Osteocyte (in vitro differentiated cells): ENCODE measurements at regions not wholly inside any gene's neighbourhood (a gene's known extent, or its start where the extent isn't known, plus 50 kb on each side); places are given as distances from the start of the nearest gene placed in this dataset.
A peak's percentile ranks its signal among the peaks of the same experiment; 100 is the strongest.

Source experiments
- DNase-seq: peaks from one replicate; pipeline ENCODE4 v3.0.0; 2021; ENCODE audit warnings: mixed read lengths; ENCODE audit not compliant: unreplicated experiment; ENCODE audit errors: extremely low spot score
- H3K27ac Mint-ChIP-seq: one replicate; pipeline ENCODE4 v1.8.0; 2021; ENCODE audit warnings: mild to moderate bottlenecking, mixed read lengths; ENCODE audit not compliant: unreplicated experiment
- H3K27me3 Mint-ChIP-seq: one replicate; pipeline ENCODE4 v1.8.0; 2021; ENCODE audit warnings: mixed read lengths; ENCODE audit not compliant: unreplicated experiment
- H3K36me3 Mint-ChIP-seq: one replicate; pipeline ENCODE4 v1.8.0; 2021; ENCODE audit warnings: mixed read lengths; ENCODE audit not compliant: unreplicated experiment
- H3K4me1 Mint-ChIP-seq: one replicate; pipeline ENCODE4 v1.8.0; 2021; ENCODE audit warnings: mixed read lengths; ENCODE audit not compliant: unreplicated experiment
- H3K4me3 Mint-ChIP-seq: one replicate; pipeline ENCODE4 v1.8.0; 2021; ENCODE audit warnings: mild to moderate bottlenecking, moderate library complexity, mixed read lengths; ENCODE audit not compliant: unreplicated experiment
- H3K9me3 Mint-ChIP-seq: one replicate; pipeline ENCODE4 v1.8.0; 2021; ENCODE audit warnings: mixed read lengths; ENCODE audit not compliant: unreplicated experiment
- CTCF ChIP-seq: fragments of 200-600 bp; sonication (generic); IDR thresholded peaks from 2 replicates; pipeline ENCODE4 v1.5.0; 2021; ENCODE audit warnings: antibody characterized with exemption, mild to moderate bottlenecking, moderate library complexity

GRCh38 chr4:151934766-151935165 lies 174.0 kb upstream of the GATB start:
- H3K27me3 Mint-ChIP-seq: peaks cover 25% of the 10 kb centered on the region
- no peak overlapping the region for H3K4me3 Mint-ChIP-seq
- peak; percentile 34 for DNase-seq
- H3K27ac Mint-ChIP-seq: no peak overlapping the region
- H3K36me3 Mint-ChIP-seq: no peaks in the 10 kb centered on the region
- no peak for TF ChIP-seq CTCF
- H3K9me3 Mint-ChIP-seq: no peaks in the 10 kb centered on the region
- H3K4me1 Mint-ChIP-seq: no peaks in the 10 kb centered on the region

GRCh38 chr4:151933122-151933827 lies 172.5 kb upstream of the GATB start:
- Mint-ChIP-seq H3K36me3 (no peaks in the 10 kb centered on the region), H3K4me1 (no peaks in the 10 kb centered on the region), H3K27me3 (peaks cover 24% of the 10 kb centered on the region), H3K4me3 (no peak overlapping the region), H3K9me3 (no peaks in the 10 kb centered on the region), H3K27ac (no peak overlapping the region)
- no peak for TF ChIP-seq CTCF
- DNase-seq: no peak

GRCh38 chr4:151931563-151931962 lies 170.8 kb upstream of the GATB start:
- no peaks in the 10 kb centered on the region for H3K9me3 Mint-ChIP-seq
- peaks cover 17% of the 10 kb centered on the region for H3K27me3 Mint-ChIP-seq
- no peak overlapping the region for H3K27ac Mint-ChIP-seq
- no peaks in the 10 kb centered on the region for H3K4me1 Mint-ChIP-seq
- H3K36me3 Mint-ChIP-seq: no peaks in the 10 kb centered on the region
- no peak for DNase-seq
- H3K4me3 Mint-ChIP-seq: no peak overlapping the region
- TF ChIP-seq CTCF: no peak

GRCh38 chr4:151930372-151930771 lies 169.6 kb upstream of the GATB start:
- no peaks in the 10 kb centered on the region for H3K36me3 Mint-ChIP-seq
- no peaks in the 10 kb centered on the region for H3K4me1 Mint-ChIP-seq
- H3K27ac Mint-ChIP-seq: no peak overlapping the region
- no peak overlapping the region for H3K4me3 Mint-ChIP-seq
- H3K9me3 Mint-ChIP-seq: no peaks in the 10 kb centered on the region
- no peak for DNase-seq
- peaks cover 14% of the 10 kb centered on the region for H3K27me3 Mint-ChIP-seq
- no peak for TF ChIP-seq CTCF

- Mint-ChIP-seq H3K4me3 (no peak overlapping the region), H3K27ac (no peak overlapping the region)
- TF ChIP-seq CTCF: no peak
Observed at GRCh38 chr4:151928112-151928511, 167.3 kb upstream of the GATB start.

More at GRCh38 chr4:151928112-151928511, 167.3 kb upstream of the GATB start:
- Mint-ChIP-seq H3K9me3 (no peaks in the 10 kb centered on the region), H3K27me3 (peaks cover 9% of the 10 kb centered on the region), H3K4me1 (no peaks in the 10 kb centered on the region), H3K36me3 (no peaks in the 10 kb centered on the region)
- no peak for DNase-seq
